SK-N-SH (cell line): ENCODE measurements at regions not wholly inside any gene's neighbourhood (a gene's known extent, or its start where the extent isn't known, plus 50 kb on each side); places are given as distances from the start of the nearest gene placed in this dataset.

Source experiments
- CTCF ChIA-PET: fragments of 300-600, 350-600 bp; formaldehyde crosslinking; extraction: SDS; loops from one replicate; lab custom pipeline; 2021; lab: Yijun Ruan, JAX
- POLR2A ChIA-PET: fragments of 350-600 bp; sonication (Branson Sonifier 250); formaldehyde crosslinking; extraction: SDS; loops from one replicate; lab custom pipeline; 2020; ENCODE audit warnings: antibody characterized with exemption, inconsistent platforms; lab: Yijun Ruan, JAX
- DNase-seq: peaks from one replicate; pipeline ENCODE4 v3.0.0; 2012
- H2AFZ ChIP-seq: fragments of 200-600 bp; sonication (generic); 2 replicates; pipeline ENCODE4 v1.8.1; 2016; ENCODE audit warnings: antibody characterized with exemption, mild to moderate bottlenecking, low read depth
- H3F3A ChIP-seq: fragments of 200-600 bp; sonication (generic); replicated peaks from 2 replicates; pipeline ENCODE3; 2016; ENCODE audit warnings: antibody characterized with exemption, mild to moderate bottlenecking; ENCODE audit not compliant: insufficient read depth
- H3K27ac ChIP-seq, 2 experiments: fragments of 200-500 bp in 1 of 2; fragments of 200-600 bp in 1 of 2; sonication (Bioruptor generic) in 1 of 2; sonication (generic), shearing (Covaris generic) in 1 of 2; 2 replicates each; pipeline versions ENCODE4 v1.5.1 to v1.6.1; 2014 to 2016; ENCODE audit warnings: low read depth in 2 of 2, inconsistent platforms in 1 of 2, low read length in 1 of 2, mild to moderate bottlenecking in 1 of 2, mixed read lengths in 1 of 2
- H3K27me3 ChIP-seq: fragments of 200-600 bp; sonication (generic), shearing (Covaris generic); 2 replicates; pipeline ENCODE4 v1.6.1; 2016; ENCODE audit warnings: mixed run types; ENCODE audit not compliant: insufficient read depth
- H3K36me3 ChIP-seq, 2 experiments: fragments of 200-500 bp in 1 of 2; fragments of 200-600 bp in 1 of 2; sonication (Bioruptor generic) in 1 of 2; sonication (generic) in 1 of 2; replicated peaks in 1 of 2; 2 replicates each; pipeline versions ENCODE3 to v1.5.1; 2014 to 2016; ENCODE audit warnings: low read length in 1 of 2, mild to moderate bottlenecking in 1 of 2; ENCODE audit not compliant: insufficient read depth in 2 of 2, control insufficient read depth in 1 of 2
- H3K4me1 ChIP-seq, 2 experiments: fragments of 200-500 bp in 1 of 2; fragments of 200-600 bp in 1 of 2; sonication (Bioruptor generic) in 1 of 2; sonication (generic), shearing (Covaris generic) in 1 of 2; 2 replicates each; pipeline versions ENCODE4 v1.5.1 to v1.6.1; 2014 to 2016; ENCODE audit warnings: low read depth in 1 of 2, low read length in 1 of 2, mixed run types in 1 of 2; ENCODE audit not compliant: insufficient read depth in 2 of 2, control insufficient read depth in 1 of 2
- H3K4me2 ChIP-seq: fragments of 200-600 bp; sonication (generic), shearing (Covaris generic); 2 replicates; pipeline ENCODE4 v1.6.1; 2017; ENCODE audit warnings: mixed run types
- H3K4me3 ChIP-seq, 2 experiments: fragments of 200-500 bp in 1 of 2; fragments of 200-600 bp in 1 of 2; sonication (Bioruptor generic) in 1 of 2; sonication (generic), shearing (Covaris generic) in 1 of 2; 2 replicates each; pipeline versions ENCODE4 v1.5.1 to v1.8.1; 2014 to 2016; ENCODE audit warnings: low read depth in 2 of 2, inconsistent platforms in 1 of 2, low read length in 1 of 2, mild to moderate bottlenecking in 1 of 2, mixed read lengths in 1 of 2, moderate library complexity in 1 of 2
- H3K79me2 ChIP-seq: fragments of 200-600 bp; sonication (generic); 2 replicates; pipeline ENCODE4 v1.8.1; 2017; ENCODE audit warnings: mild to moderate bottlenecking; ENCODE audit not compliant: insufficient read depth
- H3K9ac ChIP-seq: fragments of 200-600 bp; sonication (generic); 2 replicates; pipeline ENCODE4 v1.6.1; 2017; ENCODE audit warnings: mixed run types
- H3K9me2 ChIP-seq: fragments of 200-600 bp; sonication (generic); 2 replicates; pipeline ENCODE4 v1.6.1; 2017; ENCODE audit warnings: mixed run types
- H3K9me3 ChIP-seq: fragments of 200-600 bp; sonication (generic); 2 replicates; pipeline ENCODE4 v1.6.1; 2017; ENCODE audit warnings: mixed run types, mild to moderate bottlenecking, moderate library complexity
- H4K20me1 ChIP-seq: fragments of 200-600 bp; sonication (generic); 2 replicates; pipeline ENCODE4 v1.6.1; 2017; ENCODE audit warnings: mild to moderate bottlenecking, mixed run types; ENCODE audit not compliant: insufficient read depth
- CHD2 ChIP-seq: fragments of 150-350 bp; IDR thresholded peaks from 2 replicates; pipeline ENCODE4 v1.6.1; 2018; ENCODE audit warnings: low read length; ENCODE audit not compliant: partially characterized antibody
- CTCF ChIP-seq: fragments of 200-600 bp; sonication (generic); IDR thresholded peaks from 2 replicates; pipeline ENCODE4 v1.6.1; 2017; ENCODE audit warnings: antibody characterized with exemption, mild to moderate bottlenecking, moderate library complexity
- EP300 ChIP-seq, 2 experiments: IDR thresholded peaks; 2 replicates each; pipeline versions ENCODE4 v1.4.0 to v1.6.1; 2012; ENCODE audit warnings: borderline replicate concordance in 1 of 2, low read depth in 1 of 2, low read length in 1 of 2
- GATA2 ChIP-seq: sonication (generic); formaldehyde crosslinking; IDR thresholded peaks from 2 replicates; pipeline ENCODE4 v1.5.0; 2020; ENCODE audit warnings: mild to moderate bottlenecking, missing genetic modification reagents
- JUND ChIP-seq: IDR thresholded peaks from 2 replicates; pipeline ENCODE4 v1.4.0; 2012
- NFIC ChIP-seq: IDR thresholded peaks from 2 replicates; pipeline ENCODE4 v1.4.0; 2012; ENCODE audit warnings: borderline replicate concordance
- NRF1 ChIP-seq: IDR thresholded peaks from 2 replicates; pipeline ENCODE4 v1.6.1; 2012; ENCODE audit warnings: low read depth, mild to moderate bottlenecking, low read length
- PBX3 ChIP-seq: IDR thresholded peaks from 2 replicates; pipeline ENCODE4; 2012
- REST ChIP-seq: IDR thresholded peaks from 2 replicates; pipeline ENCODE4 v1.6.1; 2012; ENCODE audit warnings: mild to moderate bottlenecking, low read depth, low read length, moderate library complexity
- RFX5 ChIP-seq: IDR thresholded peaks from 2 replicates; pipeline ENCODE4 v1.6.1; 2012; ENCODE audit warnings: mild to moderate bottlenecking, improper control_type of control experiment, low read length
- RXRA ChIP-seq: IDR thresholded peaks from 2 replicates; pipeline ENCODE4 v1.4.0; 2012; ENCODE audit warnings: low read depth, mild to moderate bottlenecking, borderline replicate concordance
- TCF12 ChIP-seq: IDR thresholded peaks from 2 replicates; pipeline ENCODE4 v1.4.0; 2012
- YY1 ChIP-seq: IDR thresholded peaks from 2 replicates; pipeline ENCODE4 v1.4.0; 2012; ENCODE audit warnings: low read depth, mild to moderate bottlenecking
- ZBTB33 ChIP-seq: IDR thresholded peaks from 2 replicates; pipeline ENCODE4 v1.4.0; 2012; ENCODE audit warnings: low read depth, borderline replicate concordance
- WGBS: methylation state at CpG from one replicate; pipeline ENCODE4 v1.1.6; 2017; ENCODE audit warnings: low lambda C conversion rate; 5-methylcytosine and 5-hydroxymethylcytosine counted together

- 0 out of 2 replicates have a peak overlapping the region, but pooled peaks have one; percentile 55 for H2AFZ ChIP-seq
- no peak for DNase-seq
- no peak overlapping the region for H3K9ac ChIP-seq
- H3F3A ChIP-seq, result peaks cover 9% of the 10 kb centered on the region
- H4K20me1 ChIP-seq, result no peaks in the 10 kb centered on the region
- no peak overlapping the region for H3K4me3 ChIP-seq
- no peaks in the 10 kb centered on the region for H3K9me3 ChIP-seq
- H3K36me3 ChIP-seq, result no peaks in the 10 kb centered on the region
- no peaks in the 10 kb centered on the region for H3K9me2 ChIP-seq
- CTCF ChIA-PET, result interaction anchor here (1.6 kb wide), 1 partner anchor 10 kb away, joined by 3 read pairs; no protein-coding TSS in a partner anchor
- no peaks in the 10 kb centered on the region for H3K79me2 ChIP-seq
- no peaks in the 10 kb centered on the region for H3K4me1 ChIP-seq
- TF ChIP-seq RXRA (no peak), EP300 (IDR thresholded peaks at IDR 0.05; ENCODE audit: borderline replicate concordance in 1 of 2, low read depth in 1 of 2, low read length in 1 of 2) (no peak), RFX5 (no peak), CTCF (no peak), JUND (no peak), REST (no peak), GATA2 (CRISPR knock-in tag) (no peak), PBX3 (no peak)
- TF ChIP-seq, all 33 proteins: peak for 0
- H3K4me2 ChIP-seq, result no peak overlapping the region
- WGBS, result 93% methylated on average over 1 of the region's 1 CpG
- no peaks in the 10 kb centered on the region for H3K27me3 ChIP-seq
- POLR2A ChIA-PET, result no interaction called here
- H3K27ac ChIP-seq, result peak overlapping the region in 1 of 2 experiments; percentile 42; a peak in 2 of 4 replicates
Observed at GRCh38 chr6:134774201-134774638, 175.7 kb downstream of the ALDH8A1 start.

GRCh38 chr6:134772671-134773360 is 177.1 kb downstream of the ALDH8A1 start:
- no peak overlapping the region for H2AFZ ChIP-seq
- H3K79me2 ChIP-seq, result no peaks in the 10 kb centered on the region
- no peaks in the 10 kb centered on the region for H3K27me3 ChIP-seq
- peaks cover 9% of the 10 kb centered on the region for H3F3A ChIP-seq
- no peaks in the 10 kb centered on the region for H4K20me1 ChIP-seq
- POLR2A ChIA-PET, result no interaction called here
- H3K9ac ChIP-seq, result no peak overlapping the region
- 92% methylated on average over 6 of the region's 6 CpGs for WGBS
- no peaks in the 10 kb centered on the region for H3K4me1 ChIP-seq
- no peaks in the 10 kb centered on the region for H3K9me2 ChIP-seq
- no peak for DNase-seq
- no peak overlapping the region for H3K4me2 ChIP-seq
- H3K27ac ChIP-seq, result no peak overlapping the region
- H3K9me3 ChIP-seq, result no peaks in the 10 kb centered on the region
- CTCF ChIA-PET, result interaction anchor here (0.9 to 2.0 kb wide), 2 partner anchors 32 to 617 kb away, joined by 3 to 4 read pairs; no protein-coding TSS in a partner anchor
- H3K36me3 ChIP-seq, result no peaks in the 10 kb centered on the region
- H3K4me3 ChIP-seq, result no peak overlapping the region
- TF ChIP-seq NFIC (no peak), REST (no peak), ZBTB33 (no peak), CHD2 (no peak), NRF1 (no peak), TCF12 (no peak), YY1 (no peak)
